ENCODE measurements at regions not wholly inside any gene's neighbourhood (a gene's known extent, or its start where the extent isn't known, plus 50 kb on each side); places are given as distances from the start of the nearest gene placed in this dataset.
"Not testable (repeated sequence)": the region's sequence is repeated elsewhere in the genome, so short reads cannot be mapped to it uniquely, and the experiment has no call there.

DNA sequence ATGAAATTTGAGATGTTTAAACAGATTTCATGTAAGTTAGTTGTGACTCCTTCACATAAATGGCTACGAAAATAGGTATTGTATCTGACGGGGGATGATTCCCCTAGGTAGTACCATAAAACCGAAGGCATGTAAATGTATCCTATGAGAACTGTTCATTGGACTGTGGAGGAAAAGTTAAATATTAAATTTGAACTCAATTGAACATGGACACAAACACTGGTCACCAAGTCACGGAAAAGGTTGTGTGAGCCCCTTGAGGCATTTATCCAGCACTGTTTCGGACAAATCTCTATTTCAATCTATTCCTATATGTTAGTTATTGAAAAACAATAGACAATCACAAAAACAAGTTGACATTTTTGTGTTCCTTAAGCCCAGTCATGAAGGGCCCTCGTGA is 1014.3 kb upstream of the NOVA1 start:
- Histone ChIP-seq H3K27me3 (ENCODE audit: control insufficient read depth, insufficient read depth, low read length) (no peaks in the 10 kb centered on the region), H3K4me2 (ENCODE audit: low read length) (no peak overlapping the region), H3K4me3 (ENCODE audit: low read depth, low read length) (no peak overlapping the region), H3K79me2 (no peaks in the 10 kb centered on the region), H3K27ac (no peak overlapping the region), H2AFZ (no peak overlapping the region), H3K4me1 (no peaks in the 10 kb centered on the region), H3K36me3 (ENCODE audit: control insufficient read depth, insufficient read depth, low read length) (no peaks in the 10 kb centered on the region), H3K9ac (no peak overlapping the region), H3K9me3 (ENCODE audit: control insufficient read depth, low read length) (no peaks in the 10 kb centered on the region)
- no peak for TF ChIP-seq CTCF (IDR thresholded peaks at IDR 0.05)

DNA sequence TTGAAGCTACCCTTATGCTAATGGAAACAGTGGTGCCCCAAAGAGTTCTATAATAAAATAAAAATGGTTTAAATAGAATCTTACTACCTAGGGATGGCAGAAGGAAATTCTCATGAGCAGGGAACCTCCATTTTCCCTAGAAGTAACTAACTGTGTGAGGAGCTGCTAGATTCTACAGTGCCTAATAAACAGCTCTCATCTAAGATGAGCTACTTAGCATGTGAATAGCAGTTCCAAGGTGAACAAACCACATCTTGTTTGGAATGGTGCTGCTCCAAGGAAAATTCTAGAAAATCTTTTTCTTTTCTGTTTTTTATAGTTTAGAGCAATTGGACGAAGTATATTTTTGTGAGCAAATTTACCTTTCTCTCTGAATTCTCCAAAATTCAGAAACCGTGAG is 1015.3 kb upstream of the NOVA1 start:
- Histone ChIP-seq H3K4me3 (ENCODE audit: low read depth, low read length) (no peak overlapping the region), H3K4me1 (no peaks in the 10 kb centered on the region), H3K9me3 (ENCODE audit: control insufficient read depth, low read length) (no peaks in the 10 kb centered on the region), H3K27ac (no peak overlapping the region), H3K4me2 (ENCODE audit: low read length) (no peak overlapping the region), H3K27me3 (ENCODE audit: control insufficient read depth, insufficient read depth, low read length) (no peaks in the 10 kb centered on the region), H2AFZ (no peak overlapping the region), H3K9ac (no peak overlapping the region), H3K79me2 (no peaks in the 10 kb centered on the region), H3K36me3 (ENCODE audit: control insufficient read depth, insufficient read depth, low read length) (no peaks in the 10 kb centered on the region)
- no peak for TF ChIP-seq CTCF (IDR thresholded peaks at IDR 0.05)

GRCh38 chr14:27623782-27624181 is 1025.9 kb upstream of the NOVA1 start:
- Histone ChIP-seq H3K4me1 (no peaks in the 10 kb centered on the region), H3K27ac (no peak overlapping the region), H3K9me3 (ENCODE audit: control insufficient read depth, low read length) (no peaks in the 10 kb centered on the region), H3K36me3 (ENCODE audit: control insufficient read depth, insufficient read depth, low read length) (no peaks in the 10 kb centered on the region), H3K9ac (no peak overlapping the region), H3K4me2 (ENCODE audit: low read length) (no peak overlapping the region), H3K27me3 (ENCODE audit: control insufficient read depth, insufficient read depth, low read length) (no peaks in the 10 kb centered on the region), H3K4me3 (ENCODE audit: low read depth, low read length) (no peak overlapping the region), H3K79me2 (no peaks in the 10 kb centered on the region), H2AFZ (no peak overlapping the region)
- TF ChIP-seq CTCF (IDR thresholded peaks at IDR 0.05), result no peak

GRCh38 chr14:27634056-27634970 is 1036.5 kb upstream of the NOVA1 start:
- Histone ChIP-seq H3K4me2 (ENCODE audit: low read length) (no peak overlapping the region), H3K9ac (no peak overlapping the region), H3K27ac (no peak overlapping the region), H3K79me2 (no peaks in the 10 kb centered on the region), H3K4me3 (ENCODE audit: low read depth, low read length) (no peak overlapping the region), H3K36me3 (ENCODE audit: control insufficient read depth, insufficient read depth, low read length) (no peaks in the 10 kb centered on the region), H3K9me3 (ENCODE audit: control insufficient read depth, low read length) (no peaks in the 10 kb centered on the region), H2AFZ (no peak overlapping the region), H3K27me3 (ENCODE audit: control insufficient read depth, insufficient read depth, low read length) (no peaks in the 10 kb centered on the region), H3K4me1 (no peaks in the 10 kb centered on the region)
- TF ChIP-seq CTCF (IDR thresholded peaks at IDR 0.05), result no peak

GRCh38 chr14:27640688-27641087 is 1042.9 kb upstream of the NOVA1 start:
- not testable (repeated sequence) for H3K79me2 ChIP-seq; H3K9ac ChIP-seq; H3K4me2 ChIP-seq (ENCODE audit: low read length); H3K4me1 ChIP-seq; H3K4me3 ChIP-seq (ENCODE audit: low read depth, low read length); H3K27ac ChIP-seq; H2AFZ ChIP-seq; H3K36me3 ChIP-seq (ENCODE audit: control insufficient read depth, insufficient read depth, low read length); H3K27me3 ChIP-seq (ENCODE audit: control insufficient read depth, insufficient read depth, low read length); H3K9me3 ChIP-seq (ENCODE audit: control insufficient read depth, low read length)

Data from parathyroid adenoma (tissue), 2 donors.